ENCODE measurements at regions not wholly inside any gene's neighbourhood (a gene's known extent, or its start where the extent isn't known, plus 50 kb on each side); places are given as distances from the start of the nearest gene placed in this dataset.

GRCh38 chr3:144754076-144754783, 782.6 kb downstream of the DIPK2A start:
- no peaks in the 10 kb centered on the region for H3K9me3 ChIP-seq (ENCODE audit: control insufficient read depth, insufficient read depth, low read depth, low read length)
- H3K79me2 ChIP-seq (ENCODE audit: control insufficient read depth, insufficient read depth, low read length): no peaks in the 10 kb centered on the region
- TF ChIP-seq EZH2 (IDR thresholded peaks at IDR 0.05; ENCODE audit: low read length, missing control alignments) (no peak), CTCF (conservative IDR thresholded peaks at IDR 0.05 in 1 of 2, IDR thresholded peaks at IDR 0.05 in 1 of 2; ENCODE audit: low read depth in 1 of 2, low read length in 2 of 2) (no peak)
- no peak for DNase-seq (ENCODE audit: low read depth in 2 of 2)
- H3K27ac ChIP-seq (ENCODE audit: insufficient read depth, low read length): no peak overlapping the region
- H3K9ac ChIP-seq (ENCODE audit: insufficient read depth, low read length): no peak overlapping the region
- no peak overlapping the region for H3K4me3 ChIP-seq (replicated peaks in 1 of 4; ENCODE audit: control extremely low read depth in 1 of 4, insufficient read depth in 1 of 4, low read depth in 3 of 4, low read length in 4 of 4)
- no peaks in the 10 kb centered on the region for H3K27me3 ChIP-seq (ENCODE audit: control insufficient read depth, insufficient read depth, low read length)
- H3K4me1 ChIP-seq (ENCODE audit: control insufficient read depth, extremely low read depth, insufficient read depth, low read length): no peaks in the 10 kb centered on the region
- H3K36me3 ChIP-seq (ENCODE audit: control insufficient read depth, insufficient read depth, low read length): no peaks in the 10 kb centered on the region
- no peak overlapping the region for H3K4me2 ChIP-seq (ENCODE audit: extremely low read depth, insufficient read depth, low read length)
- H2AFZ ChIP-seq (ENCODE audit: low read length): no peak overlapping the region
- H4K20me1 ChIP-seq (ENCODE audit: control insufficient read depth, extremely low read depth, insufficient read depth, low read length): no peaks in the 10 kb centered on the region

GRCh38 chr3:144756704-144757440, 785.2 kb downstream of the DIPK2A start:
- Histone ChIP-seq H3K27me3 (ENCODE audit: control insufficient read depth, insufficient read depth, low read length) (no peaks in the 10 kb centered on the region), H3K9ac (ENCODE audit: insufficient read depth, low read length) (no peak overlapping the region), H3K9me3 (ENCODE audit: control insufficient read depth, insufficient read depth, low read depth, low read length) (no peaks in the 10 kb centered on the region), H3K36me3 (ENCODE audit: control insufficient read depth, insufficient read depth, low read length) (no peaks in the 10 kb centered on the region), H3K4me2 (ENCODE audit: extremely low read depth, insufficient read depth, low read length) (no peak overlapping the region), H4K20me1 (ENCODE audit: control insufficient read depth, extremely low read depth, insufficient read depth, low read length) (no peaks in the 10 kb centered on the region), H3K4me1 (ENCODE audit: control insufficient read depth, extremely low read depth, insufficient read depth, low read length) (no peaks in the 10 kb centered on the region), H3K4me3 (replicated peaks in 1 of 4; ENCODE audit: control extremely low read depth in 1 of 4, insufficient read depth in 1 of 4, low read depth in 3 of 4, low read length in 4 of 4) (no peak overlapping the region), H3K27ac (ENCODE audit: insufficient read depth, low read length) (no peak overlapping the region), H3K79me2 (ENCODE audit: control insufficient read depth, insufficient read depth, low read length) (no peaks in the 10 kb centered on the region), H2AFZ (ENCODE audit: low read length) (no peak overlapping the region)
- TF ChIP-seq EZH2 (IDR thresholded peaks at IDR 0.05; ENCODE audit: low read length, missing control alignments): no peak
- no peak for TF ChIP-seq CTCF (conservative IDR thresholded peaks at IDR 0.05 in 1 of 2, IDR thresholded peaks at IDR 0.05 in 1 of 2; ENCODE audit: low read depth in 1 of 2, low read length in 2 of 2)
- DNase-seq (ENCODE audit: low read depth in 2 of 2): no peak

- Histone ChIP-seq H3K4me2 (ENCODE audit: extremely low read depth, insufficient read depth, low read length) (no peak overlapping the region), H3K27me3 (ENCODE audit: control insufficient read depth, insufficient read depth, low read length) (no peaks in the 10 kb centered on the region), H3K36me3 (ENCODE audit: control insufficient read depth, insufficient read depth, low read length) (no peaks in the 10 kb centered on the region), H3K4me1 (ENCODE audit: control insufficient read depth, extremely low read depth, insufficient read depth, low read length) (no peaks in the 10 kb centered on the region), H3K27ac (ENCODE audit: insufficient read depth, low read length) (no peak overlapping the region), H4K20me1 (ENCODE audit: control insufficient read depth, extremely low read depth, insufficient read depth, low read length) (no peaks in the 10 kb centered on the region), H3K9me3 (ENCODE audit: control insufficient read depth, insufficient read depth, low read depth, low read length) (no peaks in the 10 kb centered on the region), H3K9ac (ENCODE audit: insufficient read depth, low read length) (no peak overlapping the region), H3K79me2 (ENCODE audit: control insufficient read depth, insufficient read depth, low read length) (no peaks in the 10 kb centered on the region), H2AFZ (ENCODE audit: low read length) (no peak overlapping the region), H3K4me3 (replicated peaks in 1 of 4; ENCODE audit: control extremely low read depth in 1 of 4, insufficient read depth in 1 of 4, low read depth in 3 of 4, low read length in 4 of 4) (no peak overlapping the region)
- TF ChIP-seq CTCF (conservative IDR thresholded peaks at IDR 0.05 in 1 of 2, IDR thresholded peaks at IDR 0.05 in 1 of 2; ENCODE audit: low read depth in 1 of 2, low read length in 2 of 2) (no peak), EZH2 (IDR thresholded peaks at IDR 0.05; ENCODE audit: low read length, missing control alignments) (no peak)
- peak in 1 of 2 donors; percentile 11 for DNase-seq (ENCODE audit: low read depth in 2 of 2)
These were observed 789.2 kb downstream of the DIPK2A start for GRCh38 chr3:144760831-144761230.
